Type B pancreatic cell (in vitro differentiated cells): ENCODE measurements at regions not wholly inside any gene's neighbourhood (a gene's known extent, or its start where the extent isn't known, plus 50 kb on each side); places are given as distances from the start of the nearest gene placed in this dataset.

Experiments used
- DNase-seq: peaks from one replicate; pipeline ENCODE4 v3.0.0; 2021; ENCODE audit warnings: mixed read lengths; ENCODE audit not compliant: unreplicated experiment; ENCODE audit errors: extremely low spot score
- H3K27ac Mint-ChIP-seq: 2 replicates; pipeline ENCODE4 v1.8.0; 2021; ENCODE audit warnings: mild to moderate bottlenecking, mixed read lengths
- H3K27me3 Mint-ChIP-seq: 2 replicates; pipeline ENCODE4 v1.8.0; 2021; ENCODE audit warnings: mixed read lengths
- H3K36me3 Mint-ChIP-seq: 2 replicates; pipeline ENCODE4 v1.8.0; 2021; ENCODE audit warnings: mixed read lengths
- H3K4me1 Mint-ChIP-seq: one replicate; pipeline ENCODE4 v1.8.0; 2021; ENCODE audit warnings: mixed read lengths; ENCODE audit not compliant: unreplicated experiment
- H3K4me3 Mint-ChIP-seq: 2 replicates; pipeline ENCODE4 v1.8.0; 2021; ENCODE audit warnings: mild to moderate bottlenecking, mixed read lengths
- H3K9me3 Mint-ChIP-seq: 2 replicates; pipeline ENCODE4 v1.8.0; 2021; ENCODE audit warnings: mixed read lengths
- TF ChIP-seq, protein P1 (sequence below): fragments of 200-600 bp; sonication (generic); conservative IDR thresholded peaks from 2 replicates; pipeline ENCODE4 v1.5.0; 2021; ENCODE audit warnings: antibody characterized with exemption, mild to moderate bottlenecking

DNA sequence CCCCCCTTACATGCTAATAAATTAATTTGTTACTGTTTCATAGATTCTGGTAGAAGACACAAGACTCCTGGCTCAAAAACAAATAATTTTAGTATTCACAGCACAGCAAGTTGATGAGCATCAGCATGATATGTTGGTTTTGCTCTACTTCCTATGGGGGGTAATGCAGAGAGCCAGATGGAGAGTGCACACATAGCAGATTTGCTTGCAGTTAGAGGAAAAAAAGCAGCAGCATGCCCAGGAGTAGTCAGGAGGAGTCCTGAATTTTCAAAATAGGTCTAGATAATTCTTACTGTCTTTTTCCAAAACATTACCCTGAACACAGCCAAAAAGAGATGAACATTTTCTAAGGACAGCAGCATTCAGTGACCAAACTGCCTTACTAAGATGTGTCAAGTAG lies 261.3 kb downstream of the COX7C start:
- no peaks in the 10 kb centered on the region for H3K36me3 Mint-ChIP-seq

DNA sequence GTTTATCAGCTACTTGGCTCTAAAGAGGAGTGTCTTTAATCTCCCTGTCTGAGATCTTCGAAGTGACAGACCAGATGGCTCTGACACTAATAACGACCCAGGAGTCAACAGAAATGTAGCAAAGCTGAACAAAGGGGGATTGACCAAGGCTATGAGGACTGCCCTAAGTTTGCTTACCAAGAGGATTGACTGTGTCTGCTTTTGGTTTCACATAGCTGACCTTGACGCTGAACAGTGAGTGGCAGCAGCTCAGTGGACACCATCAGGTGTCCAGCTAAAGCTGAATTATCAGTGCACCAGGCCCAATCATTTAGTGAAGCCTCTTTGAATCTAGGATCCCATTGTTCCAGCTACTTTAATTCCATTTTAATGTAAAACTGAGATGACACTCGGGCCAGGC lies 262.6 kb downstream of the COX7C start:
- peaks cover 3% of the 10 kb centered on the region for H3K27me3 Mint-ChIP-seq
- no peaks in the 10 kb centered on the region for H3K4me1 Mint-ChIP-seq
- TF ChIP-seq, protein P1, sequence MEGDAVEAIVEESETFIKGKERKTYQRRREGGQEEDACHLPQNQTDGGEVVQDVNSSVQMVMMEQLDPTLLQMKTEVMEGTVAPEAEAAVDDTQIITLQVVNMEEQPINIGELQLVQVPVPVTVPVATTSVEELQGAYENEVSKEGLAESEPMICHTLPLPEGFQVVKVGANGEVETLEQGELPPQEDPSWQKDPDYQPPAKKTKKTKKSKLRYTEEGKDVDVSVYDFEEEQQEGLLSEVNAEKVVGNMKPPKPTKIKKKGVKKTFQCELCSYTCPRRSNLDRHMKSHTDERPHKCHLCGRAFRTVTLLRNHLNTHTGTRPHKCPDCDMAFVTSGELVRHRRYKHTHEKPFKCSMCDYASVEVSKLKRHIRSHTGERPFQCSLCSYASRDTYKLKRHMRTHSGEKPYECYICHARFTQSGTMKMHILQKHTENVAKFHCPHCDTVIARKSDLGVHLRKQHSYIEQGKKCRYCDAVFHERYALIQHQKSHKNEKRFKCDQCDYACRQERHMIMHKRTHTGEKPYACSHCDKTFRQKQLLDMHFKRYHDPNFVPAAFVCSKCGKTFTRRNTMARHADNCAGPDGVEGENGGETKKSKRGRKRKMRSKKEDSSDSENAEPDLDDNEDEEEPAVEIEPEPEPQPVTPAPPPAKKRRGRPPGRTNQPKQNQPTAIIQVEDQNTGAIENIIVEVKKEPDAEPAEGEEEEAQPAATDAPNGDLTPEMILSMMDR, result no peak
- no peaks in the 10 kb centered on the region for H3K9me3 Mint-ChIP-seq
- no peaks in the 10 kb centered on the region for H3K36me3 Mint-ChIP-seq
- no peak overlapping the region for H3K27ac Mint-ChIP-seq
- DNase-seq, result no peak
- H3K4me3 Mint-ChIP-seq, result no peak overlapping the region

More for the DNA sequence above, 261.3 kb downstream of the COX7C start:
- H3K9me3 Mint-ChIP-seq, result no peaks in the 10 kb centered on the region
- H3K27me3 Mint-ChIP-seq, result peaks cover 3% of the 10 kb centered on the region
- H3K4me1 Mint-ChIP-seq, result no peaks in the 10 kb centered on the region
- H3K27ac Mint-ChIP-seq, result no peak overlapping the region
- TF ChIP-seq, protein P1, result no peak
- no peak for DNase-seq
- no peak overlapping the region for H3K4me3 Mint-ChIP-seq

DNA sequence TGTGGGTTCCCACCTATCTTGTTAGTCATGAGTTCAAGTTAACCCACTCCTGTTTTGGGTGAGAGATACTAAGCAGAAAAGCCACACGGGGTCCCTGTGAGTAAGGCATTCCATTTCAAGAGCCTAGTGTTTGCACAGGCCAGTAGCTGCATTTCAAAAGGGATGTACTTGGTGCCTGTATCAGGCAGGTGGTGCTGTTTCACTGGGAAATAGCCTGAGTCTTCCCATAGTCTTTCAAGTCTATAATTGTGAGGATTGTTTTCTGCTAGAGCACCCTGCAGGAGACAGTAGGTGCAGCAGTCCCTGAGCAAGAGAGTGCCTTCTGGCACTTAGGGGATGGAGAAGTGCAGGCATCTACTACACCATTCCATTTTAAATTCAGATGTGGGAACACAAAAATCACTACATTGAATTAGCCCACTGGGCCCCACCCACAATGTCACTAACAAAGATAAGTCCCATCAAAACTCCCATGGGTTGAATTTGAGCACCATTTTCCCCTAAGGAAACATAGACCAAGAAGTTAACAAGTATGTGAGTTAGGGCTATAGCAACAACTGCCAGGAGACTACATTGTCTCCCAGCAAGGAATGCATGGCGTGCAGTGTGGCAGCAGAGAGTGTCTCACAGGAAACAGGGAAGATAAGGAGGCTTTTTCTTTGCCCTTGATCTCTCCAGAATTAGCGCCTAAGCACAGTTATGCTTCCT lies 263.2 kb downstream of the COX7C start:
- Mint-ChIP-seq H3K9me3 (no peaks in the 10 kb centered on the region), H3K4me1 (no peaks in the 10 kb centered on the region), H3K36me3 (no peaks in the 10 kb centered on the region), H3K4me3 (no peak overlapping the region), H3K27me3 (peaks cover 3% of the 10 kb centered on the region), H3K27ac (no peak overlapping the region)
- TF ChIP-seq, protein P1, result peak; percentile 83
- no peak for DNase-seq

DNA sequence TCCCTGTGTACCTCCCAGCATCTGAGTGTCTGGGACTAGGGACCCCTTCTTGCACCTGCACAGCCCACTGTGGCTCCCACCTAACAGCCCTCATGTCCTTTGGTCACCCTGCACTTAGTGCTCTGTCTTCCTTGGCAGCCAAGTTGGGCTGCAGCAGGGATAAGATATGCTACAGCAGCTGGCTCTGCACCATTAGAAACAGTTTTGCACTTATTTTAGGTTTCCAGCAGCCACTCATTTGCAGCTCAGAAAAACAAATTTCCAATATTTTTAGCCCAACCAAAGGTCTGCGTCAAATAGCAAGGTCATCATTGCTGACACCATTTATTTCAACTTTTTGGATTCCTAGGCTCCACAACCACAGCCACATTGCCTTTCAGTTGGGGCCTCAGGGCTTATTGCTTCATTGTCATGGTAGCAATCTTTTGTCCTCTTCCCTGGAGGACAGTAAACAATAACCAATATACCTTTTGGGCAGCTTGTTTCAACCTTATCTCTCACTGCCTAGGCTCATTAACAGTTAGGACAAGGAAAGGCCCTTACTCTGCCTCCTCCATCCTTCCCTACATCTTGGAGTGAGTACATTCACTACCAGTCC lies 263.9 kb downstream of the COX7C start:
- Mint-ChIP-seq H3K27me3 (peaks cover 3% of the 10 kb centered on the region), H3K36me3 (no peaks in the 10 kb centered on the region), H3K9me3 (no peaks in the 10 kb centered on the region), H3K4me1 (no peaks in the 10 kb centered on the region), H3K4me3 (no peak overlapping the region), H3K27ac (no peak overlapping the region)
- DNase-seq, result no peak
- TF ChIP-seq, protein P1, result no peak

DNA sequence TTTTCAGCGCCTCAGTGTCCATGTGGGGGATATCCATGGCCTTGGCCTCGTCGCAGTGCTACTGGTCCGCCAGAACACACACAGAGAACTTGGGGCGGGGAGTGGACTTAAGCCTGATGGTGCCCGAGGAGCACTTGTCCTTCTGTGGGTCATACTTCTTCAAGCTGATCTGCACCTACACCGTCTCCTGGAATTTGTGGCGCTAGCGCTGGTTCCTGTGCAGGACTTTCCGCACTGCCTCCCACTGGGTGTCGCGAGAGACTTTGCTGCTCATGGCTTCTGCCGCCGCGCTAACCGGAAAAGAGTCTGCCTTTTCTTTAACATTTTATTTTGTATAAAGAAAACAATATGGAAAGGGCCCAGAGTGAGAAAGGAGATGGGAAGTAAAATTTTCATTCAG lies 266.9 kb downstream of the COX7C start:
- TF ChIP-seq, protein P1, result no peak
- no peaks in the 10 kb centered on the region for H3K4me1 Mint-ChIP-seq

More for the DNA sequence above, 266.9 kb downstream of the COX7C start:
- no peak for DNase-seq
- no peaks in the 10 kb centered on the region for H3K9me3 Mint-ChIP-seq
- no peak overlapping the region for H3K4me3 Mint-ChIP-seq
- H3K27me3 Mint-ChIP-seq, result peaks cover 3% of the 10 kb centered on the region
- no peaks in the 10 kb centered on the region for H3K36me3 Mint-ChIP-seq
- no peak overlapping the region for H3K27ac Mint-ChIP-seq
